ENCODE measurements at regions not wholly inside any gene's neighbourhood (a gene's known extent, or its start where the extent isn't known, plus 50 kb on each side); places are given as distances from the start of the nearest gene placed in this dataset.

- TF ChIP-seq CTCF (IDR thresholded peaks at IDR 0.05; ENCODE audit: control extremely low read depth in 1 of 3, insufficient read depth in 1 of 3, low read depth in 1 of 3, low read length in 3 of 3) (no peak), EZH2 (IDR thresholded peaks at IDR 0.05; ENCODE audit: low read depth, low read length, severe bottlenecking) (no peak), POLR2A (IDR thresholded peaks at IDR 0.05; ENCODE audit: control extremely low read depth in 1 of 2, low read depth in 2 of 2, low read length in 2 of 2) (no peak), TCF12 (IDR thresholded peaks at IDR 0.05; ENCODE audit: low read depth, low read length) (no peak), SUZ12 (IDR thresholded peaks at IDR 0.05; ENCODE audit: low read length) (no peak), GABPA (IDR thresholded peaks at IDR 0.05; ENCODE audit: borderline replicate concordance, insufficient read depth, low read length) (no peak), POLR2AphosphoS5 (IDR thresholded peaks at IDR 0.05; ENCODE audit: low read depth, low read length) (no peak), RAD21 (IDR thresholded peaks at IDR 0.05 in 1 of 2, conservative IDR thresholded peaks at IDR 0.05 in 1 of 2; ENCODE audit: low read depth in 2 of 2, low read length in 2 of 2) (no peak)
Measured at GRCh38 chr4:33930497-33930896, 2313.8 kb downstream of the ARAP2 start.
